GM12873 (cell line): ENCODE measurements at regions not wholly inside any gene's neighbourhood (a gene's known extent, or its start where the extent isn't known, plus 50 kb on each side); places are given as distances from the start of the nearest gene placed in this dataset.

Experiments used
- CTCF ChIP-seq: IDR thresholded peaks from 2 replicates; pipeline ENCODE4 v1.5.1; 2012; ENCODE audit warnings: low read depth, mild to moderate bottlenecking, moderate library complexity, low read length, control low read depth; ENCODE audit not compliant: insufficient read depth; ENCODE audit errors: missing control alignments

DNA sequence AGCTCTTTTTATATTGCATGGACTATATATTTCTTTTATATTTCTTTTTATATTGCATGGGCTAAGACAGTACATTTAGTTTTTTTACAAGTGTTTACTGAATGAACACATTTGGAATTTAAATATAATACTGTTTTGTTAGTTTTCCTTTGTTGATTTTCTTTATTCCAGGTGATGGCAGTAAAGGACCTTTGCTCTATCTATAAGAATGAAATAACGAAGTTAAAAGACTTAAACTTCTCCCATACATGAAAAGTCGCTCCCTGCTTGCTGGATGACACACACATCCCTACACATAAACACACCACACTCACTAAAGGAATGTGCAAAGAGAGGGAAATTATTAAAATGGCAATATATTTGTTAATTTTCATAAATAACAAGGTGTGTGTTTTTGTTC is 102.5 kb upstream of the ANXA10 start:
- TF ChIP-seq CTCF = no peak

DNA sequence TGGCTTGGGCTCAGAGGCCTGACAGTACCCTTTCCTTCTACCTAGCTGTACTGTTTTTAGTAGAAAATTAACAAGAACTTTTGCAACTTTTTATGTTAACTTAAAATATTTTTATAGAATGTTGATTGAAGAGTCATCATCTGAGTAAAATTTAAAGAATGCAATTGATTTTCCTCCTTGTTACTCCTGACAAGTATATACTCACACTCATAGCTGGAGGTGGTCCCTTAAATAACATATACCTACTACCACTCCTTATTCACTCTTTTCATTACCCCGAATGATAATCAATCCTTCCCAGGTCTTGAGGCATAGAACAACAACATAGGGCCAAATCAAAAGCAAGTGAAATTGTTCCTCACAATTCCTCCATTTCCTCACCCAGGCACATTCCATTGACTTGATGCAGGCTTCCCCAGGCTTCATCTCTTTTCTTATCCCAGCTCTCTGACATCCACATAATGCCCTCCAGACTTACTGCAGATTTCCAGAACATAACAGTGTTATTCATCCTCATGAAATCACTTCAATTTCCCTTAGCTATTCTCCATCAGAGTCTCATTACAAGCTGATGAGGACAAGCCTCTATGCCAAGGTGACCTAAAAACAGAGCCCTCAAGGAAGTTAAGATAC is 73.2 kb upstream of the ANXA10 start:
- no peak for TF ChIP-seq CTCF

- TF ChIP-seq CTCF = no peak
These were observed 72.4 kb upstream of the ANXA10 start for GRCh38 chr4:168019921-168020320.

- no peak for TF ChIP-seq CTCF
These were observed 70.7 kb upstream of the ANXA10 start for GRCh38 chr4:168021666-168022065.

DNA sequence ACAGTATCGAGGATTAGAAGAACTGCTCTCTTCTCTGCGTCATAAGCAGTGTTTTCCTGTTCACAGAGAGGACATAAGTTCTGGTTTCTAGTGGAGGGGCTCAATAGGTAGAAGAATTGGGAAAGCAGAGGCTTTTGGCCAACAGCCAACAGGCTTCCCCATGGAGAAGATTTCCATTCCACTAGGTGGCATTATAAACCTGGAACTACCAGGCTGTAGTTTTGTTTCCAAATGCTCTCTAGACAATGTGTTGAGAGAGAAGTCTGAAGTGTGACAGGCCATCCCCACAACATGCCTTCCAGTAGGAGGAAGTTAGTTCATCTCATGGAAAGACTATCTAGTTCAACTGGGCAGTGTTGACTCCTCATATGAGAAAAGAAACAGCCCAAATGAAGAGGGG is 63.8 kb upstream of the ANXA10 start:
- TF ChIP-seq CTCF = no peak

DNA sequence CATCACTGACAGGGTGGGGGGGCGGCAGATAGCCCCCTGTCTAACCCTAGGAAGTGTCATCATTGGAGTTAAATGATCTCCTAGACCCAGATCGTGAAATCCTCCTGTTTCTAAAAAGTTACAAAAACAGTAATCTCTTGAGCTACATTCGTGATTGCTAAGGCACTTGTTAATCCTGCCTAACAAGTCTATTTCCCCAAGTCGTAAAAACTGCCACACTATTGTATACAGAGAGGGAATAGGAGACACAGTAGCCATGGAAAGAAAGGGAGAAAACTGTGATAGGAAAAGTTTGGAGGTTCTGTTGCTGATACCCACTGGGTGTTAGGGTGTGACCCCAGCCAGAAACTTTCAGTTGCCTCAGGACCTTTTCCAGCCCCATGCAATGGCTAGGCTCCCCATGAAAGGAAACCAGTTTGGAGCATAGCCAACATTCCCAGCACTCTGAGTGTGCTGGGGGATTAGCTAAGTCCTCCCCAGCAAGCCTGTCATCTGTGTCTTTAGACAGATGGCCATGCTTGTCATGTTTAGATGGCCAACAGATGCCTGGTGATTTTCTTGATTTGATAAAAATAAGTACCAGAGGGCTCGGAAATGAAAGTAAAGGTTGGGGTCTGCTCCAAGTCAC is 63.3 kb upstream of the ANXA10 start:
- no peak for TF ChIP-seq CTCF

DNA sequence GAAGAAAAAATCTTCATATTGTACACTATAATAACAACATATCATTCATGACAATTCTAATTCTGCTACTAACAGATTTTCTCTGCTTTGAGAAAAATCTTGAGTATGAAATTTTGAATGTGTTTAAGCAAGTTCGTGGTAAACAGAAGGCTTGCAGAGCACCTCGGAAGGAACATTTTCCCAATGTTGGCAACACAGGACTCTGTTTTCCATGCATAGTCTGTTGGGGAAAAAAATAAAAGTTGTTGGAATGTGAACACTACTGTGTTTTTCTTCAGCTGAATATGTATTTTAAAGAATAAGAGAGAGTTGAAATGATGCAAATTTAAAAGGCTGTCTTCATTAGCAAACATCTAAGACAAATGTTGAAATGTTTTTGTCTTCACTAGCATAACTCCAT is 54.7 kb upstream of the ANXA10 start:
- no peak for TF ChIP-seq CTCF
